GM10266 (cell line): ENCODE measurements at regions not wholly inside any gene's neighbourhood (a gene's known extent, or its start where the extent isn't known, plus 50 kb on each side); places are given as distances from the start of the nearest gene placed in this dataset.

Experiments used
- DNase-seq: peaks from one replicate; pipeline ENCODE4 v3.0.0; 2012; ENCODE audit errors: extremely low spot score
- CTCF ChIP-seq: IDR thresholded peaks from 2 replicates; pipeline ENCODE4 v1.5.1; 2012; ENCODE audit warnings: mild to moderate bottlenecking, low read depth; ENCODE audit not compliant: control insufficient read depth, insufficient read depth; ENCODE audit errors: missing control alignments

GRCh38 chr10:128723631-128724205 lies 597.5 kb upstream of the MKI67 start:
- DNase-seq = no peak
- TF ChIP-seq CTCF = no peak

- TF ChIP-seq CTCF = no peak
- DNase-seq = no peak
Observed at GRCh38 chr10:128725531-128725930, 599.3 kb upstream of the MKI67 start.

GRCh38 chr10:128727114-128727513 lies 600.9 kb upstream of the MKI67 start:
- DNase-seq = no peak
- TF ChIP-seq CTCF = no peak

GRCh38 chr10:128729910-128730420 lies 603.7 kb upstream of the MKI67 start:
- no peak for TF ChIP-seq CTCF
- DNase-seq = no peak

GRCh38 chr10:128730922-128731321 lies 604.7 kb upstream of the MKI67 start:
- DNase-seq = no peak
- TF ChIP-seq CTCF = no peak

GRCh38 chr10:128734161-128734560 lies 607.9 kb upstream of the MKI67 start:
- DNase-seq = no peak
- TF ChIP-seq CTCF = no peak

GRCh38 chr10:128734734-128735133 lies 608.5 kb upstream of the MKI67 start:
- no peak for TF ChIP-seq CTCF

More at GRCh38 chr10:128734734-128735133, 608.5 kb upstream of the MKI67 start:
- DNase-seq = no peak
